Caco-2 (cell line): ENCODE measurements at regions not wholly inside any gene's neighbourhood (a gene's known extent, or its start where the extent isn't known, plus 50 kb on each side); places are given as distances from the start of the nearest gene placed in this dataset.

ENCODE experiments used
- BruUV-seq: library from RNA; stranded (reverse); fragments of 400-500 nt; replicated peaks from 2 replicates; lab custom pipeline; 2021; lab: Mats Ljungman, UMichigan
- CTCF ChIA-PET: fragments of 300-600 bp; sonication (Branson Sonifier 250); formaldehyde crosslinking; loops from one replicate; lab custom pipeline; 2022; ENCODE audit warnings: antibody characterized with exemption; lab: Charles Lee
- POLR2A ChIA-PET: fragments of 300-600 bp; sonication (Branson Sonifier 250); formaldehyde crosslinking; loops from one replicate; lab custom pipeline; 2022; ENCODE audit warnings: antibody characterized with exemption; lab: Charles Lee
- DNase-seq, 2 experiments: peaks; one replicate each; pipeline versions ENCODE4 v3.0.0 to v3.0.0-alpha.2; 2020 to 2022
- H3K27me3 ChIP-seq: replicated peaks from 2 replicates; pipeline ENCODE4 v1.6.0; 2011; ENCODE audit warnings: low read length; ENCODE audit not compliant: control insufficient read depth, insufficient read depth
- H3K36me3 ChIP-seq: 2 replicates; pipeline ENCODE4 v1.5.1; 2011; ENCODE audit warnings: low read length; ENCODE audit not compliant: control insufficient read depth, insufficient read depth
- H3K4me1 ChIP-seq: fragments of 250-450 bp; sonication (Bioruptor Pico); 2 replicates; pipeline ENCODE4 v1.5.1; 2020; ENCODE audit warnings: mild to moderate bottlenecking
- H3K4me3 ChIP-seq: 2 replicates; pipeline ENCODE4 v1.5.1; 2011; ENCODE audit warnings: low read depth, mild to moderate bottlenecking, control low read depth, low read length
- H3K9me3 ChIP-seq: fragments of 250-450 bp; sonication (Bioruptor Pico); 2 replicates; pipeline ENCODE4 v1.5.1; 2020; ENCODE audit warnings: mild to moderate bottlenecking, moderate library complexity
- H3K27ac Mint-ChIP-seq: one replicate; pipeline ENCODE4 v1.8.0; 2022; ENCODE audit warnings: mixed read lengths; ENCODE audit not compliant: unreplicated experiment
- H3K27me3 Mint-ChIP-seq: one replicate; pipeline ENCODE4 v1.8.0; 2022; ENCODE audit warnings: mixed read lengths; ENCODE audit not compliant: insufficient read depth, unreplicated experiment
- H3K36me3 Mint-ChIP-seq: one replicate; pipeline ENCODE4 v1.8.0; 2022; ENCODE audit warnings: mild to moderate bottlenecking, mixed read lengths; ENCODE audit not compliant: insufficient read depth, unreplicated experiment
- H3K4me1 Mint-ChIP-seq: one replicate; pipeline ENCODE4 v1.8.0; 2022; ENCODE audit warnings: low read depth, mixed read lengths; ENCODE audit not compliant: unreplicated experiment
- H3K4me3 Mint-ChIP-seq: one replicate; pipeline ENCODE4 v1.8.0; 2022; ENCODE audit warnings: mild to moderate bottlenecking, moderate library complexity, mixed read lengths; ENCODE audit not compliant: unreplicated experiment
- H3K9me3 Mint-ChIP-seq: one replicate; pipeline ENCODE4 v1.8.0; 2022; ENCODE audit warnings: mixed read lengths; ENCODE audit not compliant: unreplicated experiment
- intact Hi-C: fragments of 100-400 bp; cut with micrococcal nuclease; formaldehyde crosslinking; loops from one replicate; pipeline ENCODE4 v1.10.0; 2022; ENCODE audit not compliant: unreplicated experiment
- TF ChIP-seq, protein P1 (sequence below), 2 experiments: fragments of 200-600 bp in 1 of 2; IDR thresholded peaks; 1 replicate in 1 of 2; 2 replicates in 1 of 2; pipeline versions ENCODE4 v1.5.1 to v1.8.0; 2011 to 2022; ENCODE audit warnings: antibody characterized with exemption in 1 of 2, control low read depth in 1 of 2, inconsistent platforms in 1 of 2, low read depth in 1 of 2, low read length in 1 of 2, mild to moderate bottlenecking in 1 of 2, moderate library complexity in 1 of 2; ENCODE audit not compliant: insufficient read depth in 1 of 2, severe bottlenecking in 1 of 2, unreplicated experiment in 1 of 2

DNA sequence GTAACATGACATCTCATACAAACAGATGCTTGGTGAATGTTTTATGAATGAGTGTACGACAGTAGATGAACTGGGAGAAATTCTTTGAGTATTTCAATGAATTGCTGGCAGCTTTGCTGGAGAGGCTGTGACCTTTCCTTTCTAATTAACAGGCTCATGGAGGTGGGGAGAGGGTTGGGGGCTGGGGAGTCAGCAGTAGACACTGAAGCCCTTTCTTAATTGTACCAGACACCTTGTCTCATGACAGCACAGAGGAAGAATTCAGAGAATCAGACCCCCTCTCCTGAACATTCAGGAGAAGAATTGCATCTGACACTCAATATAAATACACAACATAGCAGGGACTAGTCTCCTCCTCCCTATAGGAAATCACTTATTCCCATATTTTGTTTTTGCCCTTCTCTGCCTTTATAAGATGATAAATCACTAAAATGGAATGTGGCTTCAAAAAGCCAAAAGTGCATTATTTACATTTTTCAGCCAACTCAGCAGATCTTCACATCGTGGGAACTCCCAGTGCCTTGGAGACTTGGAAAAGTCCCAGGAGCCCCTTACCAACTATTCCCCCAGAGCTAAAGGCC lies 66.2 kb upstream of the TPM1 start:
- Histone ChIP-seq H3K27me3 (no peaks in the 10 kb centered on the region), H3K9me3 (no peaks in the 10 kb centered on the region), H3K4me3 (no peak overlapping the region), H3K36me3 (no peaks in the 10 kb centered on the region), H3K4me1 (no peaks in the 10 kb centered on the region)
- intact Hi-C loops, result no loop called here
- peaks cover 6% of the 10 kb centered on the region for H3K4me1 Mint-ChIP-seq
- H3K27me3 Mint-ChIP-seq, result no peaks in the 10 kb centered on the region
- no peak overlapping the region for H3K27ac Mint-ChIP-seq
- H3K4me3 Mint-ChIP-seq, result no peak overlapping the region
- TF ChIP-seq, protein P1, sequence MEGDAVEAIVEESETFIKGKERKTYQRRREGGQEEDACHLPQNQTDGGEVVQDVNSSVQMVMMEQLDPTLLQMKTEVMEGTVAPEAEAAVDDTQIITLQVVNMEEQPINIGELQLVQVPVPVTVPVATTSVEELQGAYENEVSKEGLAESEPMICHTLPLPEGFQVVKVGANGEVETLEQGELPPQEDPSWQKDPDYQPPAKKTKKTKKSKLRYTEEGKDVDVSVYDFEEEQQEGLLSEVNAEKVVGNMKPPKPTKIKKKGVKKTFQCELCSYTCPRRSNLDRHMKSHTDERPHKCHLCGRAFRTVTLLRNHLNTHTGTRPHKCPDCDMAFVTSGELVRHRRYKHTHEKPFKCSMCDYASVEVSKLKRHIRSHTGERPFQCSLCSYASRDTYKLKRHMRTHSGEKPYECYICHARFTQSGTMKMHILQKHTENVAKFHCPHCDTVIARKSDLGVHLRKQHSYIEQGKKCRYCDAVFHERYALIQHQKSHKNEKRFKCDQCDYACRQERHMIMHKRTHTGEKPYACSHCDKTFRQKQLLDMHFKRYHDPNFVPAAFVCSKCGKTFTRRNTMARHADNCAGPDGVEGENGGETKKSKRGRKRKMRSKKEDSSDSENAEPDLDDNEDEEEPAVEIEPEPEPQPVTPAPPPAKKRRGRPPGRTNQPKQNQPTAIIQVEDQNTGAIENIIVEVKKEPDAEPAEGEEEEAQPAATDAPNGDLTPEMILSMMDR (IDR thresholded peaks at IDR 0.05; ENCODE audit: insufficient read depth in 1 of 2, low read depth in 1 of 2, low read length in 1 of 2, severe bottlenecking in 1 of 2, unreplicated experiment in 1 of 2), result no peak
- ChIA-PET CTCF (interaction anchor here (0.9 kb wide), 1 partner anchor 71 kb away, joined by 3 read pairs; no protein-coding TSS in a partner anchor), POLR2A (no interaction called here)
- no peaks in the 10 kb centered on the region for H3K9me3 Mint-ChIP-seq
- DNase-seq, result no peak
- BruUV-seq, result no TSS peak
- no peaks in the 10 kb centered on the region for H3K36me3 Mint-ChIP-seq

DNA sequence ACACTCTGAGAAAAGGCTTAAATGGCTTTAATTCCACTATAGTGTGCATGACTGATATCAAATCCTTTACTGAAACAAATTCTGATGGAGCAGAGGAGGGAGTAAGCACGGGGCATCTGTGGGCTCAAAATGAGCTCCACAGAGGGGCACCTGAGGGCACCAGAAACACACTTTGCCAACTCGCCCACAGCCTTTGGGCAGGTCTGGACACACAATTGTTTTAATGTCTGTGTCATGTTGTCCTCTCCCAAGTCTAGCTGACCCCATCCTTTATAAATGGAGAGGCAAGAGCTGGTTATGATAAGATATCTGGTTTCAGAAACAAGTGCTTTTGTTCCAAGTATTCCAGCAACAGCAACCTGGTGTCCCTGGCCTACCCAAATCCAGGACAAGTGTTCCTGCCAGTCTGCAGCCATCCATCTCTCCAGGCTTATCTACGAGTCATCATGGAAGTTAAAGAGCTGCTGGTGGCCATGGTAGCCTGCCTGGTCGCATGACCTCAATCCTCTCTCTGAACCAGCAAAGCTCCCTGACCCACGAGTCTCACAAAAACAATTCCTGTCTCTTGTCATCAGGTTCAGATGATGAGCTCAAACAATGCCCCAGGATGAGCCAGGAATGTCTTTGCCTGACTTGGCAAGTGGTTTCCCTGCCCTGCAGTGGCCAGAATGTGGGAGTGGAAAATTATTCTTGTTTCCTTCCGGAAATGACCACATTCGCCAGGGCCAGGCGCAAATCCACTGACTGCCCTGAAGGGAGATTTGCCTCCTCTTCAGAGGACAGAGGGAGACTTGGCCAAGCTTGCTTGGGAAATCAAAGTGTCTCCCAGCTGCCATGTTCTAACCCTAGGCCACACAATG lies 64.4 kb upstream of the TPM1 start:
- intact Hi-C loops, result no loop called here
- H3K4me1 Mint-ChIP-seq, result peaks cover 6% of the 10 kb centered on the region
- no peak overlapping the region for H3K4me3 ChIP-seq
- no peak overlapping the region for H3K4me3 Mint-ChIP-seq
- TF ChIP-seq, protein P1 (IDR thresholded peaks at IDR 0.05; ENCODE audit: insufficient read depth in 1 of 2, low read depth in 1 of 2, low read length in 1 of 2, severe bottlenecking in 1 of 2, unreplicated experiment in 1 of 2), result no peak
- no peak overlapping the region for H3K27ac Mint-ChIP-seq
- BruUV-seq, result no TSS peak
- no peaks in the 10 kb centered on the region for H3K36me3 ChIP-seq
- ChIA-PET CTCF (no interaction called here), POLR2A (no interaction called here)
- no peaks in the 10 kb centered on the region for H3K27me3 Mint-ChIP-seq
- no peaks in the 10 kb centered on the region for H3K9me3 ChIP-seq
- H3K4me1 ChIP-seq, result no peaks in the 10 kb centered on the region
- H3K36me3 Mint-ChIP-seq, result no peaks in the 10 kb centered on the region
- H3K27me3 ChIP-seq, result no peaks in the 10 kb centered on the region
- no peaks in the 10 kb centered on the region for H3K9me3 Mint-ChIP-seq
- no peak for DNase-seq

DNA sequence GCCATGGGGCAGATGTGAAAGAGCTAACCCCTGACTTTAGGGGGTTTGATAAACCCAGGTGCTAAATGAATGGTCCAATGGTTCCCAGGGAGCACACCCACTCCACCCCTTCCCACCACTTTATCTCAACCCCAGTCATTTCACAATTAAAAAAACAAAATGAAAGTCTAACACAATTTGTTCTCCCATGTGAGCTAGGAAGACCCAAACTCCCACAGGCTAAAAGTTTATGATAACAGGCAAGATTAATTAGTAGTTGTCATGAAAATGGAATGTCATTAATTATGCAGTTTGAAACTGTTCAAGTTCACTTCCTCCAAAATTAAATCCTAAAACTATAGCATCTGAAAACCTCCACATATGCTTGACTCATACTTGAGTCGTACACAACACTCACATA lies 63.3 kb upstream of the TPM1 start:
- POLR2A ChIA-PET, result no interaction called here
- H3K36me3 ChIP-seq, result no peaks in the 10 kb centered on the region
- no peak overlapping the region for H3K4me3 ChIP-seq
- DNase-seq, result no peak
- H3K4me1 Mint-ChIP-seq, result peaks cover 6% of the 10 kb centered on the region
- H3K9me3 Mint-ChIP-seq, result no peaks in the 10 kb centered on the region
- no peak overlapping the region for H3K4me3 Mint-ChIP-seq
- H3K27me3 ChIP-seq, result no peaks in the 10 kb centered on the region
- intact Hi-C loops, result no loop called here
- CTCF ChIA-PET, result no interaction called here
- H3K36me3 Mint-ChIP-seq, result no peaks in the 10 kb centered on the region
- TF ChIP-seq, protein P1 (IDR thresholded peaks at IDR 0.05; ENCODE audit: insufficient read depth in 1 of 2, low read depth in 1 of 2, low read length in 1 of 2, severe bottlenecking in 1 of 2, unreplicated experiment in 1 of 2), result no peak
- BruUV-seq, result no TSS peak
- no peaks in the 10 kb centered on the region for H3K9me3 ChIP-seq
- no peaks in the 10 kb centered on the region for H3K4me1 ChIP-seq
- H3K27me3 Mint-ChIP-seq, result no peaks in the 10 kb centered on the region
- H3K27ac Mint-ChIP-seq, result no peak overlapping the region
